T-cell (primary cell): ENCODE measurements at regions not wholly inside any gene's neighbourhood (a gene's known extent, or its start where the extent isn't known, plus 50 kb on each side); places are given as distances from the start of the nearest gene placed in this dataset.
"Not testable (repeated sequence)": the region's sequence is repeated elsewhere in the genome, so short reads cannot be mapped to it uniquely, and the experiment has no call there.

Experiments
- ATAC-seq, 4 experiments: fragments of 200-7000 bp in 3 of 4; fragments of 150-1000 bp in 1 of 4; cut with Tn5 transposase; replicated peaks in 1 of 4; 1 replicate in 3 of 4; 2 replicates in 1 of 4; pipeline ENCODE4 v1.10.0; 2021; ENCODE audit warnings: moderate library complexity in 3 of 4, mild to moderate bottlenecking in 2 of 4, moderate number of reproducible peaks in 1 of 4
- CTCF ChIA-PET, 2 donors: fragments of 300-600 bp; sonication (Branson Sonifier 250); formaldehyde crosslinking; loops; one replicate each; lab custom pipeline; 2022; ENCODE audit warnings: antibody characterized with exemption in 2 of 2; lab: Charles Lee
- POLR2A ChIA-PET, 2 donors: fragments of 300-600 bp; sonication (Branson Sonifier 250); formaldehyde crosslinking; loops; one replicate each; lab custom pipeline; 2022; ENCODE audit warnings: antibody characterized with exemption in 2 of 2; lab: Charles Lee
- DNase-seq, 35 experiments: peaks; one replicate each; pipeline versions ENCODE4 v3.0.0 to v3.0.0-alpha.2; 2013 to 2023
- H3K27ac ChIP-seq: one replicate; pipeline ENCODE4 v1.5.1; 2013; ENCODE audit warnings: low read length
- H3K27me3 ChIP-seq, 2 experiments: replicated peaks in 1 of 2; 1 replicate in 1 of 2; 2 replicates in 1 of 2; pipeline versions ENCODE4 v1.6.1 to v1.7.0; 2013; ENCODE audit warnings: low read length in 1 of 2, mixed read lengths in 1 of 2; ENCODE audit not compliant: control insufficient read depth in 2 of 2, insufficient read depth in 2 of 2; ENCODE audit errors: extremely low read depth in 1 of 2
- H3K36me3 ChIP-seq, 2 donors: 1 replicate in 1 of 2; 2 replicates in 1 of 2; pipeline versions ENCODE4 v1.6.1 to v1.7.0; 2013; ENCODE audit warnings: low read length in 1 of 2; ENCODE audit not compliant: control insufficient read depth in 2 of 2, insufficient read depth in 1 of 2; ENCODE audit errors: extremely low read depth in 1 of 2
- H3K4me1 ChIP-seq, 2 experiments: 1 replicate in 1 of 2; 2 replicates in 1 of 2; pipeline versions ENCODE4 v1.6.1 to v1.7.0; 2013; ENCODE audit warnings: low read length in 2 of 2, mixed read lengths in 1 of 2; ENCODE audit not compliant: insufficient read depth in 2 of 2, control insufficient read depth in 1 of 2; ENCODE audit errors: extremely low read depth in 1 of 2
- H3K4me3 ChIP-seq, 2 donors: 1 replicate in 1 of 2; 2 replicates in 1 of 2; pipeline versions ENCODE4 v1.5.1 to v1.7.0; 2013; ENCODE audit warnings: mild to moderate bottlenecking in 2 of 2, low read length in 1 of 2, moderate library complexity in 1 of 2; ENCODE audit not compliant: control insufficient read depth in 1 of 2; ENCODE audit errors: extremely low read depth in 1 of 2
- H3K9me3 ChIP-seq: 2 replicates; pipeline ENCODE4 v1.7.0; 2013
- H3K27ac Mint-ChIP-seq, 2 donors: one replicate each; pipeline ENCODE4 v1.8.0; 2020 to 2021; ENCODE audit warnings: mild to moderate bottlenecking in 2 of 2, mixed read lengths in 2 of 2
- H3K27me3 Mint-ChIP-seq, 2 donors: one replicate each; pipeline ENCODE4 v1.8.0; 2021 to 2022; ENCODE audit warnings: mixed read lengths in 2 of 2
- H3K36me3 Mint-ChIP-seq: one replicate; pipeline ENCODE4 v1.8.0; 2021; ENCODE audit warnings: mixed read lengths
- H3K4me1 Mint-ChIP-seq, 3 donors: one replicate each; pipeline ENCODE4 v1.8.0; 2020 to 2022; ENCODE audit warnings: mixed read lengths in 3 of 3, mild to moderate bottlenecking in 1 of 3
- H3K4me3 Mint-ChIP-seq, 3 donors: one replicate each; pipeline ENCODE4 v1.8.0; 2020 to 2022; ENCODE audit warnings: mild to moderate bottlenecking in 3 of 3, mixed read lengths in 3 of 3, moderate library complexity in 3 of 3
- H3K9me3 Mint-ChIP-seq, 3 donors: one replicate each; pipeline ENCODE4 v1.8.0; 2020 to 2022; ENCODE audit warnings: mixed read lengths in 3 of 3
- WGBS: methylation state at CpG from one replicate; pipeline ENCODE4 v1.1.5; 2013; ENCODE audit warnings: missing lambda C conversion rate; ENCODE audit not compliant: insufficient coverage; 5-methylcytosine and 5-hydroxymethylcytosine counted together

- CTCF ChIA-PET, result interaction anchor here in 1 of 2 donors (0.5 kb wide), 1 partner anchor 1026 kb away, joined by 3 read pairs; no protein-coding TSS in a partner anchor
- Histone ChIP-seq H3K4me1 (no peaks in the 10 kb centered on the region), H3K9me3 (no peaks in the 10 kb centered on the region)
Measured at GRCh38 chr2:37752766-37753165, 81.3 kb upstream of the CDC42EP3 start.

DNA sequence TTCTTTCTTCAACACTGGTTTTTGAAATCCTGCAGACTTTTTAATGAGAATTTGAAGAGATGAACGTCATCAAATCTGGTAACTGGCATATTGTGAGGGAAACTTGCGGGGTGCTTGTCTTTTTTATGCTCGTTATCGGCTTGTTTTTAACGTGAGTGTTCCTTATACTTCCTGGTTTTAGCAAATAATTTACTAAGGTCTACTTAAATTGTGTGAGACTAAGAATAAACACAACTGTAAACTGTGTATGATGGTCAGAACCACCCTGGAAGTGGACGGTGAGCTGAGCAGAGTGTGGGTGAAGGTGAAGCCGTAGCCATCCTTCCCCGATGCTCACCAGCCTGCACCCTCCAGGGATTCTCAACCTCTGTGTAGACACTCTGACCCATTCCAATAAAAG lies 82.3 kb upstream of the CDC42EP3 start:
- Histone ChIP-seq H3K4me1 (no peaks in the 10 kb centered on the region), H3K27me3 (no peaks in the 10 kb centered on the region), H3K36me3 (no peaks in the 10 kb centered on the region), H3K4me3 (no peak overlapping the region), H3K27ac (no peak overlapping the region), H3K9me3 (no peaks in the 10 kb centered on the region)
- DNase-seq (no peak), ATAC-seq (no peak)
- WGBS, result 80% methylated on average over 2 of the region's 8 CpGs
- no peak overlapping the region for H3K27ac Mint-ChIP-seq
- H3K4me3 Mint-ChIP-seq, result no peak overlapping the region
- ChIA-PET POLR2A (no interaction called here), CTCF (no interaction called here)
- H3K9me3 Mint-ChIP-seq, result no peaks in the 10 kb centered on the region
- H3K4me1 Mint-ChIP-seq, result peaks cover 0 to under 1% (median 0%) of the 10 kb centered on the region in 3 donors
- no peaks in the 10 kb centered on the region for H3K36me3 Mint-ChIP-seq
- no peaks in the 10 kb centered on the region for H3K27me3 Mint-ChIP-seq

More at GRCh38 chr2:37752766-37753165, 81.3 kb upstream of the CDC42EP3 start:
- Histone ChIP-seq H3K27me3 (no peaks in the 10 kb centered on the region), H3K4me3 (no peak overlapping the region), H3K27ac (no peak overlapping the region), H3K36me3 (no peaks in the 10 kb centered on the region)
- H3K36me3 Mint-ChIP-seq, result no peaks in the 10 kb centered on the region
- POLR2A ChIA-PET, result interaction anchor here in 1 of 2 donors (0.6 kb wide), 1 partner anchor 104 kb away, joined by 3 read pairs; no protein-coding TSS in a partner anchor
- no peak overlapping the region for H3K4me3 Mint-ChIP-seq
- no peaks in the 10 kb centered on the region for H3K9me3 Mint-ChIP-seq
- H3K4me1 Mint-ChIP-seq, result peaks cover 0 to 2% (median 1%) of the 10 kb centered on the region in 3 donors
- DNase-seq, result no peak
- H3K27me3 Mint-ChIP-seq, result no peaks in the 10 kb centered on the region
- no peak overlapping the region for H3K27ac Mint-ChIP-seq
- ATAC-seq, result no peak
- WGBS, result no CpG with 5 or more reads among the region's 4 CpGs

DNA sequence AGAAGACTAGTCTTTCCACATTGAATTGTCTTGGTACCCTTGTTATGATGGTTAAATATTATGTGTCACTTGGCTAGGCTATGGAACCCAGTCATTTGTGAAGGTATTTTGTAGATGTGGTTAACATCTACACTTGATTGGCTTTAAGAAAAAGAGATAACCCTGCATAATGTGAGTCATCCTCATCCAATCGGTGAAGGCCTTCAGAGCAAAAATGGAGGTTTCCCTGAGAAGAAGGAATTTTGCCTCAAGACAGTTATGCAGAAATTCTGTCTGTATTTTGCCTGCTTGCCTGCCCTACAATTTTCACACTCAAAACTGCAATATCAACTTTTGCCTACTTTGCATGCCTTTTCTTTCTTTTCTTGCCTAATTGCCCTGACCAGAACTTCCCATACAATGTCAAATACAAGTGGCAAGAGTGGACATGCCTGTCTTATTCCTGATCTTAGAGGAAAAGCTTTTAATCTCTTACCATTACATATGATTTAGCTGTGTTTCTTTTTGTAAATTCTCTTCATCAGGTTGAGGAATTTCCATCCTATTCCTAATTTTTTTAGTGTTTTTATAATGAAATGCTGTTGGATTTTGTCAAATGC lies 84.6 kb upstream of the CDC42EP3 start:
- H3K27ac ChIP-seq, H3K9me3 ChIP-seq, H3K36me3 ChIP-seq, H3K4me1 ChIP-seq, DNase-seq, H3K36me3 Mint-ChIP-seq, H3K4me3 ChIP-seq, ATAC-seq, H3K27me3 Mint-ChIP-seq, CTCF ChIA-PET, H3K9me3 Mint-ChIP-seq, H3K27me3 ChIP-seq, H3K27ac Mint-ChIP-seq, H3K4me1 Mint-ChIP-seq, H3K4me3 Mint-ChIP-seq: not testable (repeated sequence)
- no CpG with 5 or more reads among the region's 1 CpG for WGBS
- POLR2A ChIA-PET, result interaction anchor here in 1 of 2 donors (0.6 kb wide), 1 partner anchor 58 kb away, joined by 3 read pairs; no protein-coding TSS in a partner anchor

DNA sequence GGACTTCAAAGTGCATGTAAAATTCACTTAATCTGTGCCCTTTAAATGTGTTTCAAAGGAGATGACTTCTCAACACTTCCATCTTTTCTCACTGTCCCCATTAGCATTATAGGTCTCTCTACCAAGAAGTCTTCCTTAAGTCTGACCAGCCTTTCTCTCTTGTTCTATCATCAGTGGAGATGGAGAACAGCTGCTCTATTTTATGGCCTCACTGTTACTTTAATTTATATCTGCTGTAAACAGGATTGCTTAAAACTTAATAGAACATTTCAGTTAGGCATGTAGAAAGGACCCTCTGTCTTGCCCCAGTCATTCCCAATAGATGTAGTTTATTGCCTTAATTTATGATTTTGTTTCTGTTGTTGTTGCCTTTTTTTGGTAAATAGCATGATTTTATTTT lies 86.0 kb upstream of the CDC42EP3 start:
- H3K36me3 ChIP-seq, H3K4me1 ChIP-seq, DNase-seq, POLR2A ChIA-PET, H3K27ac Mint-ChIP-seq, CTCF ChIA-PET, H3K4me3 ChIP-seq, H3K27ac ChIP-seq, H3K9me3 ChIP-seq, H3K9me3 Mint-ChIP-seq, ATAC-seq, H3K4me3 Mint-ChIP-seq, H3K4me1 Mint-ChIP-seq, H3K27me3 ChIP-seq, H3K36me3 Mint-ChIP-seq, H3K27me3 Mint-ChIP-seq: not testable (repeated sequence)

- CTCF ChIA-PET, result interaction anchor here in 1 of 2 donors (0.6 kb wide), 1 partner anchor 104 kb away, joined by 3 read pairs; no protein-coding TSS in a partner anchor
- not testable (repeated sequence) for H3K4me1 Mint-ChIP-seq
Measured at GRCh38 chr2:37758141-37758601, 86.7 kb upstream of the CDC42EP3 start.

DNA sequence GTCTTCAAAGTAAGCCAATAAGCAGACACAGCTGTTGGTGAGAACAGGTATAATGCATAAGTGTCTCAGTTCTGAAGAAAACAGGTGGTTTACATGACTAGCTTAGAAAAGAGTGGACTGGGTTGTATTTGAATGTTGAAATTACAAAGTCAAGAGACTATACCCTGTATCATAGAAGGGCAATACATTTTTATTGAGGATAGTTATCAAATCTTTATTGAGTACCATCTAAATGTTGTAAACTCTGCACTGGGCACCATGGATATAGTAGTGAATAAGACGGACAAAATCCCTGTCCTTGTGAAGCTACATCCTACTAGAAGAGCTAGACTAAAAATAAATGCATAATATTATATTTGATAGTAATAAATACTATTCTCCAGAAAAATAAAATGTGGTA lies 88.5 kb upstream of the CDC42EP3 start:
- H3K9me3 ChIP-seq, H3K4me1 ChIP-seq, H3K27me3 ChIP-seq, H3K4me1 Mint-ChIP-seq, H3K4me3 Mint-ChIP-seq, H3K9me3 Mint-ChIP-seq, ATAC-seq, H3K27me3 Mint-ChIP-seq, H3K27ac ChIP-seq, H3K27ac Mint-ChIP-seq, H3K4me3 ChIP-seq, CTCF ChIA-PET, H3K36me3 Mint-ChIP-seq, H3K36me3 ChIP-seq, DNase-seq: not testable (repeated sequence)
- POLR2A ChIA-PET, result interaction anchor here in 1 of 2 donors (0.7 kb wide), 1 partner anchor 105 kb away, joined by 4 read pairs; no protein-coding TSS in a partner anchor
- no CpG with 5 or more reads among the region's 1 CpG for WGBS

More at GRCh38 chr2:37758141-37758601, 86.7 kb upstream of the CDC42EP3 start:
- H3K9me3 ChIP-seq, H3K27ac Mint-ChIP-seq, H3K36me3 Mint-ChIP-seq, POLR2A ChIA-PET, H3K4me1 ChIP-seq, H3K4me3 Mint-ChIP-seq, H3K4me3 ChIP-seq, H3K36me3 ChIP-seq, DNase-seq, H3K27ac ChIP-seq, H3K9me3 Mint-ChIP-seq, H3K27me3 Mint-ChIP-seq, H3K27me3 ChIP-seq, ATAC-seq: not testable (repeated sequence)
- 100% methylated on average over 1 of the region's 1 CpG for WGBS
